ENCODE measurements at regions not wholly inside any gene's neighbourhood (a gene's known extent, or its start where the extent isn't known, plus 50 kb on each side); places are given as distances from the start of the nearest gene placed in this dataset.
"Not testable (repeated sequence)": the region's sequence is repeated elsewhere in the genome, so short reads cannot be mapped to it uniquely, and the experiment has no call there.

DNA sequence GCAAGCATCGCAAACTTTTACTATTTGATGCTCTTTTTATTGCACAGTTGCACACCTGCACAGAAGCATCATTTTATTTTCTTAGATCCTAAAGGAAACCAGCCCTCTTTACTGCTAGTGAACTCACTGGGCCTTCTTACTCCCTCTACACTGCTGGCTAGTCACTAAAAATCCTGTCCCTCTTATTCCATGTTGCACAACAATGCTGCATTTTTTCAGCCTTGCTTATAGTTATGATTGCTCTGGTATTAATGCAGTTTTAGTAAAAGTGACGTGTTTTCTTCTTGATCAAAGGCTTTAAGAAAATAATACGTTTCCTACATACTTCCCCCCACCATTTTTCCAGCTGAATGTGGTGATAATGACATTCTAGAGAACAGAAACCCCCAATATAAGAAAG, 132.9 kb upstream of the FAM3C start:
- no peak for DNase-seq

DNA sequence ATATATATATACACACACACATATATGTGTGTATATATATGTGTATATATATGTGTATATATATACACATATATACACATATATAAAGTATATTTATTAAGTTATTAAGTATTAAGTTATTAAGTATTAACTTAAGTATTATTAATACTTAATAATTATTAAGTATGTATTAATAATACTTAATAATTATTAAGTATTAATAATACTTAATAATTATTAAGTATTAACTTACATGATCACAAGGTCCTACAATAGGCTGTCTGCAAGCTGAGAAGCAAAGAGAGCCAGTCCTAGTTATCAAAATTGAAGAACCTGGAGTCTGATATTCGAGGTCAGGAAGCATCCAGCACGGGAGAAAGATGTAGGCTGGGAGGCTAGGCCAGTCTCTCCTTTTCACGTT, 130.1 kb upstream of the FAM3C start:
- not testable (repeated sequence) for DNase-seq

More for the DNA sequence above, 132.9 kb upstream of the FAM3C start:
- no peak for TF ChIP-seq POLR2A (IDR thresholded peaks at IDR 0.05; ENCODE audit: low read length)
- no peak for TF ChIP-seq GATA1 (IDR thresholded peaks at IDR 0.05; ENCODE audit: low read depth, low read length)

DNA sequence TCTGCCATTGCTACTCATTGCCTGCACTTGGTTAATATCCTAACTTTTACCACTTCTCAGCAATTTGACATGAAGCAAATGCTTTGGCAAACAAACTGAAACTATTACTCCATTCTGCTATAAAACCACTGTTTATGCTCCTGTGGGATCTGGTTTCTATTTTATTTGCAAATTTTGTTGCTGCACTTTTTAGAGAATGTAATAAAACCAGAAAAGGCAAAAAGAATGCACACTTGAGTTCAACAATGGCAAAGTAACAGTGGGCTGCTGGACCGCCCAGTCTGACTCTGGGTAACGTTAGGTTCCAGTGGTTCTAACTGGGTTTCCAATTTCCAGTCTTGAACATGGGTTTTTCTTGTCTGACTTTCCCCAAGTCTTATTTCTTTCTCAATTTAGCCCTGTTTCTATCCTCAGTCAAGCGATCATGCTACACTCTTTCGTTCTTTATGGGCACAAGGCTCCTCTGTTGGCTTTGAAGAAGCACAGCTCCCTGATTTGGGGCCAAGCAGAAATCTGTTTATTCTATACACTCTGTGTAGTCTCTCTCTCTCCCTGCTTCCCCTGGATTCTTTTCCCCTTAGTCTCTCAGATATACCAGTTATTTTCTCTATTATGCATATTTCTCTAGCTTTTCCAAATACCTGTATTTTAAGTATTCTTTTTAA, 129.2 kb upstream of the FAM3C start:
- TF ChIP-seq POLR2A (IDR thresholded peaks at IDR 0.05; ENCODE audit: low read length), result no peak
- no peak for TF ChIP-seq GATA1 (IDR thresholded peaks at IDR 0.05; ENCODE audit: low read depth, low read length)
- DNase-seq, result no peak

DNA sequence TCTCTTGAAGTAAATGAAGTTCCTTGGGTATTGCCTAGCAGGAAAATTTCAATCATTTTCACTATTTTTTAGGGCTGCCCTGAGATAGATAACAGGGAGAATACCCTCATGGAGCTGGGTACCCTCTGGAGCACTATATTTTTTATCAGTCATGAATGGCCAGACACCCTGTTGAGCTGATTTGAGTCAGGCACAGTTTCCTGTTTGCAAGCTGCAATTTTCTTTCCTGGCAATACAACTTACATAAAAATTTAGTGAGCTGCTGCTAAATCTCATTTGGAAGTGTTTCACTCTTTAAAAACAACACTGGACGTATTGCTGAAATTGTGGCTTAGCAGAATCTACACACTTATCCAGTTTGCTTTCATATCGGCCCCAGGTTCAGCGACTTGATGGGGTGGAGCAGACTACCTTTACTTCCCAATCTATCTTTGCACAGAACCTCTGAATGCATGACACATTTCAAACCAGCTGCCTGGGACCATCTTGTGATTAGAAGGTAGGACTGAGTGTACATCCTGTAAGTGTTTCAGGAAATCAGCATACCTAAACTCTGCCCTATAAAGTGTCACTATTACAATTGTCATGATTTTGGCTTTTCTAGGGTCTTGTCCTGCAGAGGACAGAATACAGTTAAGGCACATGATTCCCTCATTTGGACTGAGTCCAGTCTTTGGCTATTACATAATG, 125.7 kb upstream of the FAM3C start:
- no peak for TF ChIP-seq GATA1 (IDR thresholded peaks at IDR 0.05; ENCODE audit: low read depth, low read length)
- no peak for TF ChIP-seq POLR2A (IDR thresholded peaks at IDR 0.05; ENCODE audit: low read length)
- no peak for DNase-seq

DNA sequence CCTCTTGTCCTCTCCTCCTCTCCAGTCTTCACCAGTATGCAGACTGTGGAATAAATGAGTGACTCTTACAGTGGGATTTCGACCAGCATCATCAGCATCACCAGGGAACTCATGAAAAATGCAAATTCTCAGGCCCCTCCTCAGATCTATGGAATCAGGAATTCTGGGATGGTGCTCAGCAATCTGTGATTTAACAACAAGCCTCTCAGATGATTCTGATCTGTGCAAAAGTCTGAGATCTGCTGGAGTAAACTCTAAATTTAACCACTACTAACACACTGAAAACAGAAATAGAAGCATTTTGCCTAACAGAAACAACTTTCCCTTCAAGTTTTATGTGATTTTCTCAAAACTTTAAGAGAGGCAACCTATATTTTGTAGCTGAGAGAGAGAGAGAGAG, 124.8 kb upstream of the FAM3C start:
- no peak for TF ChIP-seq GATA1 (IDR thresholded peaks at IDR 0.05; ENCODE audit: low read depth, low read length)
- no peak for TF ChIP-seq POLR2A (IDR thresholded peaks at IDR 0.05; ENCODE audit: low read length)
- DNase-seq, result no peak

DNA sequence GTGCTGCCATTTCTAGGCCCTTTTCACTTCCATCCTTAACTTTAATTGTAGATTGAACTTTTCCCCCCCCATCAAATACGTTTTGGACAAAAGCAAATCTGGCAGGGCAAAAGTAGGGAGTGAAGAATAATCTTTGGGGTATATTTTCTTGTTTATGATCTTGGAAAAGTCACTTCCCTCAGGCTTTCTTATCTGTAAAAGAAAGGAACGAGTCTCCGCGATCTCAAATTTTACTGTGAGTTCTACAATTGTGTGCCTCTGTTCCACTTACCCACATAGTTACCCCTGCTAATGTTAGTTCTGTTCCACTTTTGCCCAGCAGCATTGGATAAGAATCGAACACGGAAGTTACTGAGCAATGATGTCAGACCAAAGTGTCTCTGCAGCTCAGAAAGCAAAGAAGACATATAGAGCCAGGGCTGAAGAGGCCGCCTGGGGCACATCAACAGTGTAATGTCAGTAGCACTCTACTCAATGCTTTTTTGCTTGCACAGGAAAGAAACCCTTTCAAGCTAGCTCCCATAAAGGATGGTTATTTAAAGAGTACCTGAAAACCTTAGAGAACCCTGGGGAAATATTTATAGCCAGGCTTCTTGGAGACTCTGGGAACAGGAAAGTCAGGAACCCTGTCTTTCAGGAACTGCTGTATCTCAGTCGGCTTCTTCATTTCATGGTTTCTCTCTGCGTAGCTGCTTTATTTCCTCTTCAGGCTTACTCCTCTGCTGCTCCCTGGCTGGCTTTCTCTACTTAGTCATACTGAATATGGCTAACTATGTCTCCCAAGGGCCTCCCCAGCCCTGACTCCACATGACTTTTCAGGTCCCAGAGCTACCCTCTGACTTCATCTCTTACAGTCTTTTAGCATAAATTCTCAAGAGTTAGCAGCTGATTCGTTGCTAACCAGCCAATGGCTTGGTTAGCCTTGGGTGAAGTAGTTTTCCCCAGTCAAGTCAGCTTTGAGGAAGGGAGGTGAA, 123.7 kb upstream of the FAM3C start:
- TF ChIP-seq GATA1 (IDR thresholded peaks at IDR 0.05; ENCODE audit: low read depth, low read length), result no peak
- no peak for TF ChIP-seq POLR2A (IDR thresholded peaks at IDR 0.05; ENCODE audit: low read length)
- DNase-seq, result no peak

DNA sequence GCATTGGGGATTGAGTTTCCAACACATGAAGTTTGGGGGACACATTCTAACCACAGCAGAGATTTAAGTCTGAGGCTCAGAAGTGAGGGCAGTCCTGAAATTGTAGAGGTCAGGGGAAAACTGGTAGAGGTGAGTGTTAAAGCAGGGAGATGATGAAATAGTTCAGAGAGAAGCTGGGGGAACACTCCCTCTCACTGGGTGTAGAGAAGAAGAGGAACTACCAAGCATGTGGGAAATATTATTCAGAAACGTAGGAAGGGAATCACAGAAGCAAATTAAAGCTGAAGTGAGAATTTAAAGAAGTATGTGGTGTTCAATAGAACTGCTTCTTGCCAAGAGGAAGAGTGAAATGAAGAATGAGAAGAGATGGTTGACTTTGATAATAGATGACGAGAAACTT, 121.5 kb upstream of the FAM3C start:
- no peak for TF ChIP-seq GATA1 (IDR thresholded peaks at IDR 0.05; ENCODE audit: low read depth, low read length)
- TF ChIP-seq POLR2A (IDR thresholded peaks at IDR 0.05; ENCODE audit: low read length), result no peak
- no peak for DNase-seq

DNA sequence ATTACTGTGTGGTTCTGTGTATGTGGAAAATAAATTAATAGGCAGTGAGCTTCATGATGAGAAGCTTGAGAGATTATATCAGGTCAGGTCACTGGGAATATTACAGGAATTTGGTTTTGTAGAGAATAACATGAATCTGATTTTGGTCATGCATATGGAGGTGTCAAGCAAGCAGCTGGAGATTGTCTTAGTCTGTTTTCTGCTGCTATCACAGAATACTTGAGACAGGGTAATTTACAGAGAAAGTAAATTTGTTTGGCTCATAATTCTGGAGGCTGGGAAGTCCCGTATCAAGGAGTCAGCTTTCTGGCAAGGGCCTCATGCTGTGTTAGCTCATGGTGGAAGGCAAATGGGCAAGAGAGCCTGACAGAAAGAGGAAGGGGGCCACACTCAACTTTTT, 120.7 kb upstream of the FAM3C start:
- DNase-seq, result no peak
- TF ChIP-seq POLR2A (IDR thresholded peaks at IDR 0.05; ENCODE audit: low read length), result no peak
- TF ChIP-seq GATA1 (IDR thresholded peaks at IDR 0.05; ENCODE audit: low read depth, low read length), result no peak

DNA sequence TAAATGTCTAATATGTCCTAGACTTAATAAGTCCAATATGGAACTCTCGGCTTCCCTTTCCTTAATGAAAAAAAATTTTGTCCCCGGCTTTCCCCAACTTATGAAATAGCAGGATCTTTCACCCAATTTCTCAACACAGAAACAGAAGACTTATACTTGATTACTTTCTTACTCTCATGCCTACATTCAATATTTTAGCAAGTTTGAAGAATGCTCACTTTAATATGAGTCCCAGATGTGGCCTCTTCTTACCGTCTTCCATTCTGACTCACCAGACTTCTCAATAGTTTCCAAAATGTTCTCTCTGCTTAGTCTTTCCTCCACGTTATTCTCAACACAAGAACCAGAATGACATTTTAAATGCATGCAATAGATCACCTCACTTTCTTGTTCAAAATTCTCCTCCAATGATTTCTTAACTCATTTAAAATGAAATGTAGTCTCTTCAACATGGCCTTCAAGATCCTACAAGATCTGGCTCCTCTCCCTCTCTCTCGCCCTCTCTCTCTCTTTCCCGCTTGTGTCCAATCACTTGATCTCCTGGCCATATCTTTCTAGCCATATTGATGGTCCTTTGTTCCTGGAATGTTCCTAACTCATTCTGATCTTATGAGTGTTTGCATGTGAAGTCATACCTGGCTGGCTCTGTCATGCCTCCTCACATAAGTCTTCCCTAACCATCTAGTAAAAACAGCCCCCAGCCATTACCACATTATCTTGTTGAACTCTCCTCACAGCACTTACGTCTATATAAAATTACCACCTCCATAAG, 119.7 kb upstream of the FAM3C start:
- TF ChIP-seq POLR2A (IDR thresholded peaks at IDR 0.05; ENCODE audit: low read length), result no peak
- no peak for TF ChIP-seq GATA1 (IDR thresholded peaks at IDR 0.05; ENCODE audit: low read depth, low read length)
- DNase-seq, result no peak

DNA sequence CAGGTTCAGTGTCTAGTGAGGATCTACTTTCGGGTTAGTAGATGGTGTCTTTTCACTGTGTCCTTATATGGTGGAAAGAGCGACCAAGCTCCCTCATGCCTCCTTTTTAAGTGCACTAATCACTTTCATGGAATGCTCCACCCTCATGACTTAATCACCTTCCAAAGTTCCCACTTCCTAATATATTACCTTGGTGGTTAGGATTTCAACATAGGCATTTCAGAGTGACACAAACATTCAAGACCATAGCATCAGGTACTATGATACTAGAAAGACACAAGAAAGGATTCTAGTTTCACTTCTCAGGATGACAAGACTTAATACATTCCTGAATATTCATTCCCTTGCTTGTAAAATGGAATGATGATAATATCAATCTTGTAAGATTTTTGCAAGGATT, 119.1 kb upstream of the FAM3C start:
- no peak for TF ChIP-seq POLR2A (IDR thresholded peaks at IDR 0.05; ENCODE audit: low read length)
- TF ChIP-seq GATA1 (IDR thresholded peaks at IDR 0.05; ENCODE audit: low read depth, low read length), result no peak
- DNase-seq, result no peak

DNA sequence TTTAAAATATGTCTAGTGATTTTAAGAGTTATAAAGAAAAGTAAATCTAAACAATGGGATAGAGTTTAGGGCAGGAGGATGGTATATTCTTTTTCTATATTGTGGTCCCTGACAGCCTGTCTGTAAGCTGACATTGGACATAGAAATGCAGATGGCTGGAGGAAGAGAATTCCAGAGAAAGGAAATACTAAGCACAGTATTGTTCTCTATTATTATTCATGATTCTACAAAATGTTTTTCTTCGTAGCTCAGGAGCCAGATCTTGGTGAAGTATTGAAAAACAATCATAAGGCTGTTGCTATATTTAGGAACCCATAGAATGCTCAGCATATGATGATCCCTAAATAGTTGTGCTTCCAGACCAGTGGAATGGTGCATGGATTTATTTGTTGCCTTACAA, 117.0 kb upstream of the FAM3C start:
- DNase-seq, result no peak

DNA sequence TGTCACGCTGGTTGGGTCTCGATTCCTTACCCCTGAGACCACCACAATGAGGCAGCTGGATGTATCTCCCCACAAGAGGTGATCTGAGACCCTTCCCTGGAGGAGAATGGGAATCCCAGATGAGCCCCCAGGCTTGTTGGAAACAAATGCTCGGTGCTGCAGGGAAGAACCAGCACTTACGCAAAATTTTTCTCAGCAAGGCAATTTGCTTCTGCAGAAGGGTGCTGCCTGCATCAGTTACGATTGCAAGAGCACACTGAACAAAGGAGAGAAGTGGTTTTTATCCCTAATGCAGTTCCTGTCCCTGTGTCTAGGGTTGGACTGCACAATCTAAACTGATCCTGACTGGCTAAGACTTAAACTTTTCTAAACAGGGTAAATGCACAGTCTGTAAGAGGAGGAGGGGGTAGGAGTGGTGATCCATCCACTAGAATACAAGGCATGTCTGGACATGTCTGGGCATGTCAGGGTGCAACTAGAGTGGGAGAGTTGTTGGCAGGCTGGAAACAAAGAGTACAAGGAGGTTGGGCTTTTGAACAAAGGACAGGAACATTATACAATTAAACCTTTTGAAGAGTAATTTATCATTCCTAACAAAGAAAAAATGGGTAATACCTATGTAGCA, 114.9 kb upstream of the FAM3C start:
- TF ChIP-seq GATA1 (IDR thresholded peaks at IDR 0.05; ENCODE audit: low read depth, low read length) (no peak), POLR2A (IDR thresholded peaks at IDR 0.05; ENCODE audit: low read length) (no peak)
- DNase-seq, result no peak

More for the DNA sequence above, 117.0 kb upstream of the FAM3C start:
- TF ChIP-seq POLR2A (IDR thresholded peaks at IDR 0.05; ENCODE audit: low read length) (no peak), GATA1 (IDR thresholded peaks at IDR 0.05; ENCODE audit: low read depth, low read length) (no peak)

DNA sequence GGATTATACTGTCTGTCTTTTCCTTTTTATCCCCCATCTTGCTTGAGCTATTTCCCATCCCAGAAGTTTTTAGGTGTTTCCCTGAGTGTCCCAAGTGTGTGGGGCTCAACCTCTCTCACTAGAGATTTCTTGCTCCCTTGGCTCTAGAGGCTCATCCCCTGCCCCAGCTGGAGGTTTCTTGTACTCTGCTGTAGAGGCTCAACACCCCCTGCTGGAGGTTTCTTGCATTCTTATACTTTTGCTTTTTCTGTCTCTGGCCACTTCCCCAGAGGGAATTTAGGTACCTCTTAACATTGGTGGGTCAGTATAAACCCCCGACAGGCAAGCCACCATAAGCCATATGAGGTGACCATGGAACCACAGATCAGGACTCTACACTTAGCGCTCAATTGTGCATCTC, 114.2 kb upstream of the FAM3C start:
- no peak for TF ChIP-seq GATA1 (IDR thresholded peaks at IDR 0.05; ENCODE audit: low read depth, low read length)
- TF ChIP-seq POLR2A (IDR thresholded peaks at IDR 0.05; ENCODE audit: low read length), result no peak
- DNase-seq, result peak; percentile 1 to 7
